GM12878 (cell line): ENCODE measurements at regions not wholly inside any gene's neighbourhood (a gene's known extent, or its start where the extent isn't known, plus 50 kb on each side); places are given as distances from the start of the nearest gene placed in this dataset.
A peak's percentile ranks its signal among the peaks of the same experiment; 100 is the strongest.

Source experiments
- ATAC-seq: fragments of 200-7000 bp; cut with Tn5 transposase; 3 replicates; pipeline ENCODE4 v1.9.1; 2020; ENCODE audit warnings: mild to moderate bottlenecking, moderate library complexity
- BruUV-seq: library from RNA; stranded (reverse); fragments of 400-500 nt; replicated peaks from 2 replicates; lab custom pipeline; 2021; lab: Mats Ljungman, UMichigan
- CTCF ChIA-PET: fragments of 300-600 bp; sonication (Branson Sonifier 250); formaldehyde crosslinking; extraction: SDS; loops from one replicate; lab custom pipeline; 2021; ENCODE audit warnings: inconsistent platforms; lab: Yijun Ruan, JAX
- POLR2A ChIA-PET: fragments of 350-600 bp; formaldehyde crosslinking; extraction: SDS; loops from one replicate; lab custom pipeline; 2021; ENCODE audit warnings: inconsistent platforms; lab: Charles Lee
- RAD21 ChIA-PET: fragments of 300-600 bp; sonication (Branson Sonifier 250); formaldehyde crosslinking; loops from one replicate; lab custom pipeline; 2023; ENCODE audit warnings: antibody characterized with exemption; ENCODE audit not compliant: unreplicated experiment; lab: Charles Lee
- SMC1A ChIA-PET: fragments of 300-600 bp; sonication (Branson Sonifier 250); formaldehyde crosslinking; loops from one replicate; lab custom pipeline; 2023; ENCODE audit not compliant: unreplicated experiment, uncharacterized antibody; lab: Charles Lee
- DNase-seq: peaks from one replicate; pipeline ENCODE4 v3.0.0-alpha.2; 2011; ENCODE audit warnings: low read depth, low spot score
- FAIRE-seq: peaks from 3 replicates; lab custom pipeline; 2011; peaks lifted over from hg19 to GRCh38; lab: Jason Lieb, UNC
- H2AFZ ChIP-seq: 2 replicates; pipeline ENCODE4 v1.6.0; 2011; ENCODE audit warnings: low read depth, low read length, control low read depth; ENCODE audit not compliant: control insufficient read depth
- H3K27ac ChIP-seq: 2 replicates; pipeline ENCODE4 v1.5.1; 2011; ENCODE audit warnings: control low read depth; ENCODE audit not compliant: control insufficient read depth, insufficient read depth
- H3K27me3 ChIP-seq, 2 experiments: replicated peaks in 1 of 2; 2 replicates each; pipeline versions ENCODE4 v1.6.0 to v1.6.1; 2011; ENCODE audit warnings: low read length in 1 of 2; ENCODE audit not compliant: control insufficient read depth in 2 of 2, insufficient read depth in 2 of 2
- H3K36me3 ChIP-seq, 2 experiments: 2 replicates each; pipeline ENCODE4 v1.5.1; 2011; ENCODE audit warnings: low read length in 1 of 2; ENCODE audit not compliant: control insufficient read depth in 2 of 2, insufficient read depth in 2 of 2
- H3K4me1 ChIP-seq: 2 replicates; pipeline ENCODE4 v1.6.1; 2011; ENCODE audit warnings: mild to moderate bottlenecking, low read length, moderate library complexity, mixed read lengths; ENCODE audit not compliant: control insufficient read depth, insufficient read depth
- H3K4me2 ChIP-seq: 2 replicates; pipeline ENCODE4 v1.6.0; 2011; ENCODE audit warnings: control low read depth; ENCODE audit not compliant: control insufficient read depth, insufficient read depth
- H3K4me3 ChIP-seq: fragments of 200-600 bp; sonication (generic); 2 replicates; pipeline ENCODE4 v1.5.1; 2016
- H3K79me2 ChIP-seq: 2 replicates; pipeline ENCODE4 v1.6.0; 2011; ENCODE audit warnings: low read length; ENCODE audit not compliant: control insufficient read depth, insufficient read depth
- H3K9ac ChIP-seq: 2 replicates; pipeline ENCODE4 v1.8.0; 2011; ENCODE audit warnings: low read length, control low read depth, mixed read lengths; ENCODE audit not compliant: control insufficient read depth, insufficient read depth
- H3K9me3 ChIP-seq: replicated peaks from 3 replicates; pipeline ENCODE4 v1.5.1; 2011; ENCODE audit warnings: mild to moderate bottlenecking, low read length; ENCODE audit not compliant: control insufficient read depth, insufficient read depth
- H4K20me1 ChIP-seq: 2 replicates; pipeline ENCODE4 v1.6.0; 2011; ENCODE audit not compliant: control insufficient read depth, insufficient read depth
- BACH1 ChIP-seq: fragments of 450-650 bp; IDR thresholded peaks from 2 replicates; pipeline ENCODE4 v1.6.1; 2017; ENCODE audit warnings: mild to moderate bottlenecking, borderline replicate concordance
- DPF2 ChIP-seq: fragments of 450-650 bp; IDR thresholded peaks from 2 replicates; pipeline ENCODE4 v1.6.1; 2017; ENCODE audit warnings: mild to moderate bottlenecking
- EP300 ChIP-seq, 2 experiments: fragments of 150-350 bp in 1 of 2; IDR thresholded peaks; 2 replicates each; pipeline ENCODE4 v1.6.1; 2011 to 2012; ENCODE audit warnings: low read depth in 2 of 2, low read length in 2 of 2, borderline replicate concordance in 1 of 2, improper control_type of control experiment in 1 of 2, inconsistent platforms in 1 of 2; ENCODE audit not compliant: control insufficient read depth in 1 of 2
- GATAD2B ChIP-seq: fragments of 450-650 bp; conservative IDR thresholded peaks from 2 replicates; pipeline ENCODE4 v1.6.1; 2017; ENCODE audit warnings: low read depth, mild to moderate bottlenecking, moderate library complexity
- HDAC2 ChIP-seq: fragments of 200-600 bp; sonication (generic); IDR thresholded peaks from 2 replicates; pipeline ENCODE4 v1.6.1; 2017
- JUND ChIP-seq: IDR thresholded peaks from 2 replicates; pipeline ENCODE4 v1.6.1; 2012; ENCODE audit warnings: low read depth, mild to moderate bottlenecking, low read length, improper control_type of control experiment, moderate library complexity
- LARP7 ChIP-seq: fragments of 450-650 bp; IDR thresholded peaks from 2 replicates; pipeline ENCODE4 v1.6.1; 2017; ENCODE audit warnings: mild to moderate bottlenecking
- MEF2B ChIP-seq: fragments of 450-650 bp; IDR thresholded peaks from 2 replicates; pipeline ENCODE4 v1.6.1; 2018; ENCODE audit warnings: mild to moderate bottlenecking, moderate library complexity; ENCODE audit not compliant: partially characterized antibody, poor library complexity, severe bottlenecking
- MYB ChIP-seq: fragments of 150-350 bp; IDR thresholded peaks from 2 replicates; pipeline ENCODE4 v1.6.1; 2014; ENCODE audit warnings: mild to moderate bottlenecking, low read depth, low read length, borderline replicate concordance
- NFXL1 ChIP-seq: fragments of 450-650 bp; IDR thresholded peaks from 2 replicates; pipeline ENCODE4 v1.6.1; 2017; ENCODE audit warnings: antibody characterized with exemption, mild to moderate bottlenecking, borderline replicate concordance
- NR2F1 ChIP-seq: fragments of 450-650 bp; conservative IDR thresholded peaks from 2 replicates; pipeline ENCODE4 v1.6.1; 2017; ENCODE audit warnings: mild to moderate bottlenecking
- NRF1 ChIP-seq: conservative IDR thresholded peaks from 2 replicates; pipeline ENCODE4 v1.6.1; 2011; ENCODE audit warnings: mild to moderate bottlenecking, low read depth, low read length, improper control_type of control experiment
- SIX5 ChIP-seq: IDR thresholded peaks from 2 replicates; pipeline ENCODE4 v1.6.1; 2011; ENCODE audit warnings: mild to moderate bottlenecking, low read depth, low read length, moderate library complexity; ENCODE audit not compliant: severe bottlenecking
- SMAD1 ChIP-seq: fragments of 450-650 bp; IDR thresholded peaks from 2 replicates; pipeline ENCODE4 v1.6.1; 2018; ENCODE audit warnings: mild to moderate bottlenecking, low read depth; ENCODE audit not compliant: partially characterized antibody
- SMAD5 ChIP-seq: IDR thresholded peaks from 2 replicates; pipeline ENCODE4 v1.6.1; 2016; ENCODE audit warnings: antibody characterized with exemption, low read depth
- SMARCA5 ChIP-seq: fragments of 450-650 bp; IDR thresholded peaks from 2 replicates; pipeline ENCODE4 v1.6.1; 2017; ENCODE audit warnings: mild to moderate bottlenecking
- SREBF2 ChIP-seq: IDR thresholded peaks from 2 replicates; pipeline ENCODE4 v1.6.1; 2012; ENCODE audit warnings: mild to moderate bottlenecking, low read length
- TBL1XR1 ChIP-seq: IDR thresholded peaks from 2 replicates; pipeline ENCODE4 v1.6.1; 2012; ENCODE audit warnings: low read depth, low read length, improper control_type of control experiment
- WGBS: methylation state at CpG from one replicate; pipeline ENCODE4 v1.1.6; 2016; ENCODE audit warnings: low lambda C conversion rate; ENCODE audit not compliant: insufficient replicate concordance, insufficient coverage; ENCODE audit errors: missing lambda C conversion rate; 5-methylcytosine and 5-hydroxymethylcytosine counted together
- in situ Hi-C: fragments of 300-500 bp; cut with MboI; formaldehyde crosslinking; loops from 9 replicates; pipeline ENCODE4 v1.14.3; 2018; ENCODE audit warnings: mixed read lengths
- intact Hi-C: fragments of 100-400 bp; cut with micrococcal nuclease; formaldehyde crosslinking; loops from one replicate; pipeline ENCODE4 v1.14.2; 2022; ENCODE audit not compliant: unreplicated experiment
- TF ChIP-seq, protein P1 (sequence below): IDR thresholded peaks from 2 replicates; pipeline ENCODE4 v1.6.1; 2012; ENCODE audit warnings: low read depth, low read length, improper control_type of control experiment
- TF ChIP-seq, protein P2 (sequence below): IDR thresholded peaks from 2 replicates; pipeline ENCODE4 v1.6.1; 2012; ENCODE audit warnings: low read length, inconsistent platforms
- TF ChIP-seq, protein P3 (sequence below), 3 experiments: IDR thresholded peaks in 2 of 3; conservative IDR thresholded peaks in 1 of 3; 2 replicates each; pipeline ENCODE4 v1.5.1; 2011; ENCODE audit warnings: low read depth in 3 of 3, low read length in 3 of 3, mild to moderate bottlenecking in 3 of 3, control low read depth in 2 of 3, moderate library complexity in 2 of 3, inconsistent platforms in 1 of 3, mixed read lengths in 1 of 3; ENCODE audit not compliant: control insufficient read depth in 2 of 3, insufficient read depth in 1 of 3; ENCODE audit errors: extremely low read depth in 1 of 3

DNA sequence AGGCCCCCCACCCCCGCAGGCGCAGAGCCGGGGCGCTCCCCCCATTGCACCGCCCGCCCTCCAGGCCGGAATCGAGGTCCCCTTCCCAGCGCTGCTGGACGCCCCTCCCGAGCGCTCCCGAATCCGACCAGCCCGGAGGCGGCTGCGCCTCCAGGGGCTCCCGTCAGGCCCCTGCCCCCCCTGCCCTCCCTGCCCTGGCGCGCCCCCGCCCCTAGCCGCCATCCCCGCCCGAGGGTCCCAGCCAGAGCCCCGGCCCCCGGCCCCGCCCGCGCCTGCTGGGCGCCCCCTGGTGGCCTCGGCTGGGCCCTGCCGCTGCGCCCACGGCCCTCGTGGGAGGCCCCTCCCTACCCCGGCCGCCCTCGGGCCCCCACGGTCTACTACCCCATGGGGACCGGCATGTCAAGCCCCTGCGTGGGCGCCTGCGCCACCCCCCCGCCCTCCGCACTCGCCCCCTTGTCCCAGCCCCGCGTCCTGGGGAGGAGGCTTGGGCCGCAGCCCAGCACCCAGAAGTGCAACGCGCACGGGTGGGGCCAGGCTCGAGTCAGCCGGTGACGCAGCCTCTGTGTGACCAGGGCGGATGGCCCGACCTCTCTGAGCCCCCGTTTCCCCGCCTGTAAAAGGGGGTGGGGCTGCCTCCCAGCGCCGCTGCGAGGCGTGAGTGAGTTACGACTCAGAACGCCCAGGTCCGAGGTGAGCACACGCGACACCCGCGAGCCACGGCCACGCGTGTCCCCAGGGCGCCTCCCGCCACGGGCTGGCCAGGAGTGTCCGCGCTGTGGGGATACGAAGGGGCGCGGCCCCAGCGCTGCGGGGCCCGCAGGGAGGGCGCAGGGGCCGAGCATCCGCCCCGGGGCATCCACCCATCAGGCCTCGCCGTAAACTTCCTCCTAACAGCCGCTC lies 104.9 kb downstream of the FAM53A start:
- ChIA-PET RAD21 (no interaction called here), SMC1A (interaction anchor here (1.1 kb wide), 1 partner anchor 9 kb away, joined by 3 read pairs; no protein-coding TSS in a partner anchor), POLR2A (no interaction called here), CTCF (no interaction called here)
- FAIRE-seq: no peak
- Histone ChIP-seq H4K20me1 (no peaks in the 10 kb centered on the region), H3K36me3 (no peaks in the 10 kb centered on the region), H3K9ac (no peak overlapping the region), H3K27ac (no peak overlapping the region), H3K9me3 (no peaks in the 10 kb centered on the region), H3K27me3 (no peaks in the 10 kb centered on the region; a peak in 1 of 4 replicates), H3K79me2 (no peaks in the 10 kb centered on the region), H3K4me2 (peak overlapping the region; percentile 79), H3K4me3 (peak overlapping the region; percentile 44; the same call in 1 of the 2 replicates), H2AFZ (peak overlapping the region; percentile 63), H3K4me1 (no peaks in the 10 kb centered on the region)
- intact Hi-C loops (no loop called here), in situ Hi-C loops (no loop called here)
- peak; percentile 57 for ATAC-seq
- WGBS: 2% methylated on average over 36 of the region's 91 CpGs
- DNase-seq: no peak
- BruUV-seq: no TSS peak
- TF ChIP-seq NR2F1 (0 out of 2 replicates have a peak, but pooled peaks have one; percentile 16), GATAD2B (0 out of 2 replicates have a peak, but pooled peaks have one; percentile 21), SIX5 (no peak), NFXL1 (no peak), NRF1 (no peak), SMAD1 (no peak), MYB (no peak), LARP7 (peak; percentile 32; the same call in 1 of the 2 replicates), SREBF2 (no peak), JUND (no peak), DPF2 (0 out of 2 replicates have a peak, but pooled peaks have one; percentile 12), BACH1 (peak; percentile 66; the same call in 1 of the 2 replicates), SMAD5 (no peak), TBL1XR1 (no peak), EP300 (IDR thresholded peaks at IDR 0.05; ENCODE audit: borderline replicate concordance in 1 of 2, control insufficient read depth in 1 of 2, low read depth in 2 of 2, low read length in 2 of 2) (no peak), HDAC2 (no peak), MEF2B (no peak), SMARCA5 (no peak)
- TF ChIP-seq, protein P1, sequence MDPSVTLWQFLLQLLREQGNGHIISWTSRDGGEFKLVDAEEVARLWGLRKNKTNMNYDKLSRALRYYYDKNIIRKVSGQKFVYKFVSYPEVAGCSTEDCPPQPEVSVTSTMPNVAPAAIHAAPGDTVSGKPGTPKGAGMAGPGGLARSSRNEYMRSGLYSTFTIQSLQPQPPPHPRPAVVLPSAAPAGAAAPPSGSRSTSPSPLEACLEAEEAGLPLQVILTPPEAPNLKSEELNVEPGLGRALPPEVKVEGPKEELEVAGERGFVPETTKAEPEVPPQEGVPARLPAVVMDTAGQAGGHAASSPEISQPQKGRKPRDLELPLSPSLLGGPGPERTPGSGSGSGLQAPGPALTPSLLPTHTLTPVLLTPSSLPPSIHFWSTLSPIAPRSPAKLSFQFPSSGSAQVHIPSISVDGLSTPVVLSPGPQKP: no peak
- TF ChIP-seq, protein P2, sequence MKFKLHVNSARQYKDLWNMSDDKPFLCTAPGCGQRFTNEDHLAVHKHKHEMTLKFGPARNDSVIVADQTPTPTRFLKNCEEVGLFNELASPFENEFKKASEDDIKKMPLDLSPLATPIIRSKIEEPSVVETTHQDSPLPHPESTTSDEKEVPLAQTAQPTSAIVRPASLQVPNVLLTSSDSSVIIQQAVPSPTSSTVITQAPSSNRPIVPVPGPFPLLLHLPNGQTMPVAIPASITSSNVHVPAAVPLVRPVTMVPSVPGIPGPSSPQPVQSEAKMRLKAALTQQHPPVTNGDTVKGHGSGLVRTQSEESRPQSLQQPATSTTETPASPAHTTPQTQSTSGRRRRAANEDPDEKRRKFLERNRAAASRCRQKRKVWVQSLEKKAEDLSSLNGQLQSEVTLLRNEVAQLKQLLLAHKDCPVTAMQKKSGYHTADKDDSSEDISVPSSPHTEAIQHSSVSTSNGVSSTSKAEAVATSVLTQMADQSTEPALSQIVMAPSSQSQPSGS: no peak
- TF ChIP-seq, protein P3, sequence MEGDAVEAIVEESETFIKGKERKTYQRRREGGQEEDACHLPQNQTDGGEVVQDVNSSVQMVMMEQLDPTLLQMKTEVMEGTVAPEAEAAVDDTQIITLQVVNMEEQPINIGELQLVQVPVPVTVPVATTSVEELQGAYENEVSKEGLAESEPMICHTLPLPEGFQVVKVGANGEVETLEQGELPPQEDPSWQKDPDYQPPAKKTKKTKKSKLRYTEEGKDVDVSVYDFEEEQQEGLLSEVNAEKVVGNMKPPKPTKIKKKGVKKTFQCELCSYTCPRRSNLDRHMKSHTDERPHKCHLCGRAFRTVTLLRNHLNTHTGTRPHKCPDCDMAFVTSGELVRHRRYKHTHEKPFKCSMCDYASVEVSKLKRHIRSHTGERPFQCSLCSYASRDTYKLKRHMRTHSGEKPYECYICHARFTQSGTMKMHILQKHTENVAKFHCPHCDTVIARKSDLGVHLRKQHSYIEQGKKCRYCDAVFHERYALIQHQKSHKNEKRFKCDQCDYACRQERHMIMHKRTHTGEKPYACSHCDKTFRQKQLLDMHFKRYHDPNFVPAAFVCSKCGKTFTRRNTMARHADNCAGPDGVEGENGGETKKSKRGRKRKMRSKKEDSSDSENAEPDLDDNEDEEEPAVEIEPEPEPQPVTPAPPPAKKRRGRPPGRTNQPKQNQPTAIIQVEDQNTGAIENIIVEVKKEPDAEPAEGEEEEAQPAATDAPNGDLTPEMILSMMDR (IDR thresholded peaks at IDR 0.05 in 2 of 3, conservative IDR thresholded peaks at IDR 0.05 in 1 of 3; ENCODE audit: control insufficient read depth in 2 of 3, extremely low read depth in 1 of 3, insufficient read depth in 1 of 3, low read depth in 3 of 3, low read length in 3 of 3): peak in 2 of 3 experiments; percentile 28 to 35; a peak in 2 of 6 replicates
